Astrocyte of the hippocampus (primary cell): ENCODE measurements at regions not wholly inside any gene's neighbourhood (a gene's known extent, or its start where the extent isn't known, plus 50 kb on each side); places are given as distances from the start of the nearest gene placed in this dataset.
A peak's percentile ranks its signal among the peaks of the same experiment; 100 is the strongest.

Experiments
- DNase-seq: peaks from one replicate; pipeline ENCODE4 v3.0.0; 2011; ENCODE audit warnings: low read depth, low spot score

DNA sequence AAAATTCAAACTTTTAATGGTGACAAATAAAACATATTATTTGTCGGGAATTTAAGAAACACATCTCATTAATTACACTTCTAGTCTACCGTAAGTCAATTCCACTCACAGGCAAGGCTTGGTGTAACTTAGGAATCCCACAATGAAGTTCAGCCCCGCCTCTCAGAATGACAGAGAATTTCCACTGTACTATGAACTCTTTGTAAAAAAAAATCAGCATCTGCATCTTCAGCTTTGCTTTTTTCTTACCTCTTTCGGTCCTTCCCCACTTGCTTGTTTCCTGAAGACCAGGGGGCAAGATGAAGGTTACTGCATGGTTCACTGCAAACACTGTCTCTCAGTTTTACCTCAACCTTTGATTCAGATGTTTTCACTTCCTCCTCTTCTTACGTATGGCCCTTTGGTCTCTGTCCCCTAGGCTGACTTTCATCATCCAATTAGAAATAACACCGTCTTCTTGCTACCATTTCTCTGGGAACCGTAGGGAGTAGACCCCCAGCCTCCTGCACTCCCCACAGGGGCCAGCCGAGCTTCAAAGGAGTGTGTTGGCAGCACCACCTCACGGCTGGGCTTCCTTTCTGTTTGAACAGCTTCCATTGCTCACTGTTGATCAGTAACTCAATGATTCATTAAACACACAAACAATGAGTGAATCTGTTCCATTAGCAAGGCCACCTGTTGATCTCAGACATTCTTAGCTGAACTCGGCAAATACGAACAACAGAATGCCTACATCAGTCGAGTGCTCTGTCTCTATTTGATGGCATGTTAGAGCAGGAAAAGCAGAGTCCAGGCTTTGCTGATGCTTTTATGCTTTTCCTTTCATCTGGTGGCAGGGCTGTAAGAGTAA is 343.0 kb downstream of the BMP4 start:
- DNase-seq, result peak; percentile 62

- DNase-seq, result no peak
Observed at GRCh38 chr14:53610947-53611346, 345.7 kb downstream of the BMP4 start.

GRCh38 chr14:53609009-53609408 is 347.6 kb downstream of the BMP4 start:
- no peak for DNase-seq

DNA sequence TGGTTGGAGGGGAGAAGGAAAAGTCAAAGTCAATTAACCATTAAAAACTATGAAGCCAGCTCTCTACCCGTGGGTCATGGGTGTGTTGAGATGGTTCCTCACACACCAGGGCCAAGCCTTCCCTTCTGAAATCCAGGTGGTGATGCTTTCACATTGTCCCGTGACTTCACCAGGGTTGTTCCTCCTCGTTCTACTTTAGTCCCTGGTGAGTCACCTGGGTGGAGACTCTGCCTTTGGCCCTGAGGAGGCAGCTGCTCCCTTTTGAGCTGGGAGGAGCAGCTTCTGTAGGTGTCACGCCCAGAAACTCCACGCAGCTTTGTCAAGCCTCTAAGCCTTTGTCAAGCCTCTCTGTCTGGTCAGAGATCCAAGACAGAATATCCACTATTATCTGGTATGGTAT is 348.3 kb downstream of the BMP4 start:
- no peak for DNase-seq

DNA sequence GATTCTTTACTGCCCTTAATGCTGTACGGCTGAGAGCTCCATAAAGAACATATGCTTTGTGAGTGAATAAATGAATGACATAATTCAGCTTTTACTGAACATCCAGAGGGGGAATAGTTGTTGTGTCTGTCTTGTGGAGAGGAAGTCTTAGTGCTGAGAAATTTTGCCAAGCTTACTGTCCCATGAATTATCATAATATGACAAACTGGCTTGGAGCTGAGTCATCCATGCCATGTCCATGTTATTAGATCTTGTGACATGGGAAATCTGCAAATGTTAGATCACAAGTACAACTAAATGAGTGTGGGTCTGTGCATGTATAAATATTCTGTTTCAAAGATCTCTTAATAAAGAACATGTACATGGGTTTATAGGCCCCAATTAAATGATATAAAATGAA is 350.4 kb downstream of the BMP4 start:
- no peak for DNase-seq

- no peak for DNase-seq
Observed at GRCh38 chr14:53605562-53605961, 351.1 kb downstream of the BMP4 start.

GRCh38 chr14:53603994-53604393 is 352.6 kb downstream of the BMP4 start:
- no peak for DNase-seq

DNA sequence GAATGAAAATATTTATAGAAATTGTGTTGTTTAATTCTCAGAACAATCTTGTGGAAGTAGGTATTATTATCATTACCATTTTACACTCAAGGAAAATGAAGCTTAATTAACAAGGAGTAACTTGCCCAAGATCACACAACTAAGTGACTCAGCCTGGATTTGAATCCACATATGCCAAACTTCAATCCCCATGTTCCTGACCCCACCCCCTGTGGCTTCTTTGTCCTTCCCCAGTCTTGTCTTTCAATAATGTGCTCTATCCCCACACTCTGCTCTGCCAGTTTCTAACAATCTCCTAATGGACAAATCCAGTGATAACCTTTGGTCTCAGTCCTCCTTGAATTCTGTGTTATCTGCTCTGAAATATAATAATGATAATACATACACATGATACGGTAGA is 355.2 kb downstream of the BMP4 start:
- no peak for DNase-seq

- DNase-seq, result peak; percentile 36
Observed at GRCh38 chr14:53599221-53599945, 357.2 kb downstream of the BMP4 start.

DNA sequence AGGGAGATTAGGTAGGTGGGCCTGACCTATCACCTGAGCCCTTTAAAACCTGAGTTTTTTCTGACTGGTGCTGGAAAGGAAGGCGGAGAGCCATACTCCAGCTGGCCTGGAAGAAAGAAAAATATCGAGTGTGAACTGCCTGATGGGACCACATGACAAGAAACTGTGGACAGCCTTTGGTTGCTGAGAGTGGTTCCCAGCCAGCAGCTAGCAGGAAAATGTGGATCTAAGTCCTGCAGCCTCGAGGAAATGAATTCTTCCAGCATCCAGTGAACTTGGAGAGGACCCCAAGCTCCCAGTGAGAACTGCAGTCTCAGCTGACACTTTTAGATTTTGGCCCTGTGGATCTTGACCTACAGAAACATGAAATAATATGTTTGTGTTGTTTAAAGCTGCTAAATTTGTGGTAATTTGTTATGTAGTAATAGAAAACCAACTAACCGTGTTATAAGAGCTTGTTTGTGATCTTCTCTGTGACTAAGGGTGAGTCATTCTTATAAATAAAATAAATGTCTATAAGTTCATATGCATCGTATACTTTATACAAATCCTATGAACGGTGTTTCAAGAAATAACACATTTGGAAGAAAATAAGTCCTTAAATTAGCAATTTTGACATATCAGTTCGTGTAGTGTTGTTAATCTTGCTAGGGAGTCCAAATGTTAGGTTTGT is 359.6 kb downstream of the BMP4 start:
- DNase-seq, result peak; percentile 5

- DNase-seq, result no peak
Observed at GRCh38 chr14:53591816-53592215, 364.8 kb downstream of the BMP4 start.

GRCh38 chr14:53581504-53581903 is 375.1 kb downstream of the BMP4 start:
- DNase-seq, result no peak

GRCh38 chr14:53571641-53572328 is 384.8 kb downstream of the BMP4 start:
- DNase-seq, result peak; percentile 3

DNA sequence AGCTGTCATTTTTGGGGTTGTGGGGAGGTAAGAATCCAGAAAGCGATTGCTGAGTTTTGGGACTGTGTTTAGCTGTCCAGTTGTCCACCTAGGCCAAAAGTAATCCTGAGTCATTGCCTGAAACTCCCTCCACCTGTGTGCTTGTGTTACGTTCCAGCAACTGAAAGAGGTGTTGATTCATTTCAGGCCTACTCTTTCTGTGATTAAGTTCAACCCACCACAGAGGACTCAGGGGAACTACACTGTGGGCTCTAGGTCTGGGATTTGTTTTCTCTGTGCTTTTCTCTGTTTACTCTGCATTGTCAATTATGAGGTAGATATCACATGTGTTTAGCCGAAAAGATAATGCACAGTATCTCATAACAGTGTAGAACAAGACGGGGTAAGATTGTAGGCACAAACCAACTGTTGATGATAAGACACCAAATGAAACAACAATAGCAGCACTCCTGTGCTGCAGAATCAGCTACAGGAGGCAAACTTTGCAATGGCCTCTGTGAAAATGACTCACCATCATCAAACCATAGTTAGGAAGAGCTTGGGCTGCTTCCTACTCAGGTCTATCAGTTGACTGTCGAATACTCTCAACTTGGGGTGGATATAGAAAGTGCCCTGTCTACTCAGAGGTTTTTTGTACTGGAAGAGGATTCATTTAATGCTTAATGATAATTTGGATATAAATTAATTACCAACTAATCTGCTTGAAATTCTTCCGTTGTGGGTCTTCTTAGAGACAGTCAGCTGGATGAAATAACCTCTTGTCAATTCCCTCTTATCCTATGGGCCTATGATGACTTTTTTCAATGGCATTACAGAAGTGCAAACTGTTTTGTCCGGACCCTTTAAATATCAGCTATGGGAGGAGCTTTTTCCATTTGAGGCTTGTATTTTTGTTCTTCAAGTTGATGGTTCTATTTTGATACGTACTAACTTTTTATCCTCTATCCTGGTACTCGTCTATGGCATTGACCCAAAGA is 385.9 kb downstream of the BMP4 start:
- no peak for DNase-seq

DNA sequence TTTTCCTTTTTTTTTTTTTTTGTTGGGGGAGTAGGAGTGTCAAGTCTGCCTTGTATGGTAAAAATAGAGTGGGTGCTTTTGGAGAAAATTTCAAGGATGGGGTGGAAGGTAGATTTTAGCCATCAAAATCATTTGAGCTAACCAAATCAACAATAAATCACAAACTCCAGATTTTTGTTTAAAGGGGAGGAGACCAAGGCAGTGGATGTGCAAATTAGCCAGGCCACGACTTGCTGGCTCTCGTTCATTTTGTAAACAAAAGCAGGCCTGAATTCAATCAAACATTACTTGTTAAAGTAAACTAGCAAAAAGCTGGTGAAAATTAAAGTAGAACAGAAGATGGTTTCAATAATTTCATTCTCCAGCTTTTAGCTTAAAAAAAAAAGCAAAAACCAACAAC is 387.2 kb downstream of the BMP4 start:
- DNase-seq, result peak; percentile 14

GRCh38 chr14:53567236-53567780 is 389.3 kb downstream of the BMP4 start:
- peak; percentile 85 for DNase-seq

DNA sequence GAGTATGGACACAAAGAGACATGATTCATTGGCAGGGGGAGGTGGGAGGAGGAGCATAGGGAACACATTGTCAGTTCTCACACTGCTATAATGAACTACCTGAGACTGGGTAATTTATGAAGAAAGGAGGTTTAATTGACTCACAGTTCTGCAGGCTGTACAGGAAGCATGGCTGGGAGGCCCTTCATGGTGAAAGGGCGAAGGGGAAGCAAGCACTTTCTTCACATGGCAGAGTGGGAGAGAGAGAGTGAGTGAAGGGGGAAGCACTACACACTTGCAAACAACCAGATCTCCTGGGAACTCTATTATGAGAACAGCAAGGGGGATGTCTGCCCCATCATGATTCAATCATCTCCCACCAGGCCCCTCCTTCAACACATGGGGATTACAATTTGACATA is 391.8 kb downstream of the BMP4 start:
- DNase-seq, result no peak

- DNase-seq, result no peak
Observed at GRCh38 chr14:53563628-53564027, 393.0 kb downstream of the BMP4 start.

DNA sequence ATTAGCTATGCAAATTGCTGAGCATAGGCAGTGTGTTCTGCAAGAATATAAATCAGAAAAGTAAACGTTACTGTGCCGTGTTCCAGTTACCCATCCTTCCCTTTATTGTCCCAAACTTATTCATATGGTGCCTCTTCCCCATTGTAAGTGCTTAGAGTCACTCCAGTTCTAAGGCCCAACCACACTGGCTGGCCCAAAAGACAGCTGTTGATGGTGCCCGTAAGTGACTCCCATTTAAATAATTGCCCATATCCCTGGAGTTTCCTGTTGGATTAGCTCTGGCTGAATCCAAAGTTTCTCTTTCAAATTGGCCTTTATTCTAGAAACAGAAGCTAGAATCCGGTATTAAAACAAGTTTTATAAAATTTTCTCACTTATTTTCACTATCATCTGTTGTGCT is 400.1 kb upstream of the DDHD1 start:
- no peak for DNase-seq

- no peak for DNase-seq
Observed at GRCh38 chr14:53551862-53552261, 398.7 kb upstream of the DDHD1 start.
